Endodermal cell (in vitro differentiated cells): ENCODE measurements at regions not wholly inside any gene's neighbourhood (a gene's known extent, or its start where the extent isn't known, plus 50 kb on each side); places are given as distances from the start of the nearest gene placed in this dataset.

Source experiments
- DNase-seq: peaks from one replicate; pipeline ENCODE4 v3.0.0-alpha.2; 2017
- H3K27ac ChIP-seq: 2 replicates; pipeline ENCODE4 v1.5.1; 2013; ENCODE audit warnings: mild to moderate bottlenecking, low read depth, low read length, moderate library complexity
- H3K27me3 ChIP-seq: 2 replicates; pipeline ENCODE4 v1.6.1; 2013; ENCODE audit warnings: mild to moderate bottlenecking, low read length, moderate library complexity; ENCODE audit not compliant: insufficient read depth, control insufficient read depth, poor library complexity, severe bottlenecking
- H3K36me3 ChIP-seq: 2 replicates; pipeline ENCODE4 v1.7.0; 2013; ENCODE audit warnings: mild to moderate bottlenecking, low read length, moderate library complexity; ENCODE audit not compliant: control insufficient read depth, insufficient read depth
- H3K4me1 ChIP-seq: one replicate; pipeline ENCODE4 v1.7.0; 2013; ENCODE audit warnings: low read length; ENCODE audit not compliant: control insufficient read depth, insufficient read depth
- H3K4me3 ChIP-seq: 2 replicates; pipeline ENCODE4 v1.5.1; 2013; ENCODE audit warnings: mild to moderate bottlenecking, low read length, moderate library complexity
- H3K9ac ChIP-seq: 2 replicates; pipeline ENCODE4 v1.6.1; 2013; ENCODE audit warnings: mild to moderate bottlenecking, low read length, moderate library complexity; ENCODE audit not compliant: poor library complexity, severe bottlenecking; ENCODE audit errors: extremely low read depth
- H3K9me3 ChIP-seq: 2 replicates; pipeline ENCODE4 v1.6.1; 2013; ENCODE audit warnings: mild to moderate bottlenecking, low read length, moderate library complexity; ENCODE audit not compliant: control insufficient read depth
- H3K27ac Mint-ChIP-seq: 2 replicates; pipeline ENCODE4 v1.8.0; 2020; ENCODE audit warnings: mixed read lengths
- H3K27me3 Mint-ChIP-seq: 2 replicates; pipeline ENCODE4 v1.8.0; 2021; ENCODE audit warnings: mild to moderate bottlenecking, mixed read lengths; ENCODE audit not compliant: insufficient read depth
- H3K36me3 Mint-ChIP-seq: 2 replicates; pipeline ENCODE4 v1.8.0; 2020; ENCODE audit warnings: low read depth, mixed read lengths
- H3K4me1 Mint-ChIP-seq: 2 replicates; pipeline ENCODE4 v1.8.0; 2020; ENCODE audit warnings: mixed read lengths
- H3K4me3 Mint-ChIP-seq: 2 replicates; pipeline ENCODE4 v1.8.0; 2020; ENCODE audit warnings: mild to moderate bottlenecking, moderate library complexity, mixed read lengths
- H3K9me3 Mint-ChIP-seq: 2 replicates; pipeline ENCODE4 v1.8.0; 2020; ENCODE audit warnings: mild to moderate bottlenecking, mixed read lengths
- WGBS, 2 experiments: methylation state at CpG; one replicate each; pipeline versions ENCODE4 v1.1.5 to v1.1.7; 2013; ENCODE audit warnings: missing lambda C conversion rate in 2 of 2, mixed read lengths in 1 of 2; ENCODE audit not compliant: insufficient coverage in 1 of 2, insufficient read length in 1 of 2; 5-methylcytosine and 5-hydroxymethylcytosine counted together
- TF ChIP-seq, protein P1 (sequence below): fragments of 200-600 bp; sonication (generic); conservative IDR thresholded peaks from 2 replicates; pipeline ENCODE4 v1.5.0; 2021; ENCODE audit warnings: antibody characterized with exemption, mild to moderate bottlenecking

DNA sequence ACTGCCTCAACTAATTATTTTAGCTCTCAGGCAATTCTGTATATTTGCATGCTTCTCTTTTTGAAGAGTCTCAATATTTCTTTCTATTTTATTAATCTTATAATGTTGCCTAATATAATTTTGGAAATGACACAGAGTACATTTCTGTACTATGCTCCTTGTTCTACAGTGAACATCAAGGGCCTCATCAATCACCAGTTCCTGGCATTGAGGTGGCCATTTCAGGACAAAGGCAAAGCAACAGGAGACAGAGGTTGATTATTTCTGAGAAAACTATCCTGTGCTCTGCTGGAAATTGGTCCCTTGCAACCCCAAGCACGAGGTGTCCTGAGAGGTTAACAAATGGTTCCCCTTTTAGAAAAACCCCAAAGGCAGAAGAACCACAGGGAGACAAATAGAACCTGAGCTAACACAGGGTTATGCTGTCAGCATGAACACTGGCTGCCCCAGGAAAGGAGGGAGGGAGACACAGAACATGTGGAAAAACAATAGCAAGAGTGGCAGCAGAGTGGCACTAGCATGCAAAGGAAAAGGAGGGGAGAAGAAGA lies 63.9 kb upstream of the VAV3 start:
- H3K36me3 Mint-ChIP-seq = no peaks in the 10 kb centered on the region
- Histone ChIP-seq H3K4me3 (no peak overlapping the region), H3K27ac (no peak overlapping the region), H3K9me3 (peaks cover 1% of the 10 kb centered on the region), H3K9ac (no peak overlapping the region), H3K27me3 (no peaks in the 10 kb centered on the region), H3K4me1 (peaks cover 5% of the 10 kb centered on the region), H3K36me3 (no peaks in the 10 kb centered on the region)
- no peak overlapping the region for H3K4me3 Mint-ChIP-seq
- TF ChIP-seq, protein P1, sequence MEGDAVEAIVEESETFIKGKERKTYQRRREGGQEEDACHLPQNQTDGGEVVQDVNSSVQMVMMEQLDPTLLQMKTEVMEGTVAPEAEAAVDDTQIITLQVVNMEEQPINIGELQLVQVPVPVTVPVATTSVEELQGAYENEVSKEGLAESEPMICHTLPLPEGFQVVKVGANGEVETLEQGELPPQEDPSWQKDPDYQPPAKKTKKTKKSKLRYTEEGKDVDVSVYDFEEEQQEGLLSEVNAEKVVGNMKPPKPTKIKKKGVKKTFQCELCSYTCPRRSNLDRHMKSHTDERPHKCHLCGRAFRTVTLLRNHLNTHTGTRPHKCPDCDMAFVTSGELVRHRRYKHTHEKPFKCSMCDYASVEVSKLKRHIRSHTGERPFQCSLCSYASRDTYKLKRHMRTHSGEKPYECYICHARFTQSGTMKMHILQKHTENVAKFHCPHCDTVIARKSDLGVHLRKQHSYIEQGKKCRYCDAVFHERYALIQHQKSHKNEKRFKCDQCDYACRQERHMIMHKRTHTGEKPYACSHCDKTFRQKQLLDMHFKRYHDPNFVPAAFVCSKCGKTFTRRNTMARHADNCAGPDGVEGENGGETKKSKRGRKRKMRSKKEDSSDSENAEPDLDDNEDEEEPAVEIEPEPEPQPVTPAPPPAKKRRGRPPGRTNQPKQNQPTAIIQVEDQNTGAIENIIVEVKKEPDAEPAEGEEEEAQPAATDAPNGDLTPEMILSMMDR = no peak
- peaks cover 5% of the 10 kb centered on the region for H3K27me3 Mint-ChIP-seq
- peaks cover 4% of the 10 kb centered on the region for H3K9me3 Mint-ChIP-seq
- no peak overlapping the region for H3K27ac Mint-ChIP-seq
- peaks cover 16% of the 10 kb centered on the region for H3K4me1 Mint-ChIP-seq
- no peak for DNase-seq
- 60 to 81% methylated on average over 1 of the region's 1 CpG for WGBS, 2 experiments

DNA sequence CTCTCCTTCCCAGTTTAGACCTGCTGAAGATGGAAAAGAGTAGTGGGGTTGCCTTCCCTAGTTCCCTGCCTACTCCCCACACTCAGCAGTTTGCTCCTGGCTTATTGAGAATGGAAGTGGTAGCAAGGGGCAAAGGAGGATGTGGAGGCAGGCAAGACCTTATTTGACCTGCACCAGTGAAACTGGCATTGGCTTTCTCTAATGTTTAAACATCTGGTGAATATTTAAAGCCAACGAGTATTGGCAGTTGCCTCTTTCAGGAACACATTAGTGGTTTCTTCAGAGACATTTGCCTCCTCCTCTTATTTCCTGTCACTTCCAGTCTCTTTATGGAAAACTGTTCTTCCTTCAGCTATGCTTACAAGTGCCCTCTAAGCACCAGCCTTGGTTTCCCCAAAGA lies 62.4 kb upstream of the VAV3 start:
- H3K4me1 Mint-ChIP-seq = peaks cover 2% of the 10 kb centered on the region
- Histone ChIP-seq H3K9ac (no peak overlapping the region), H3K27ac (no peak overlapping the region), H3K27me3 (no peaks in the 10 kb centered on the region), H3K9me3 (peaks cover 4% of the 10 kb centered on the region), H3K36me3 (no peaks in the 10 kb centered on the region), H3K4me3 (no peak overlapping the region), H3K4me1 (no peaks in the 10 kb centered on the region)
- DNase-seq = no peak
- H3K4me3 Mint-ChIP-seq = no peak overlapping the region
- H3K36me3 Mint-ChIP-seq = no peaks in the 10 kb centered on the region
- peaks cover 4% of the 10 kb centered on the region for H3K9me3 Mint-ChIP-seq
- no peak overlapping the region for H3K27ac Mint-ChIP-seq
- H3K27me3 Mint-ChIP-seq = peaks cover 5% of the 10 kb centered on the region
- TF ChIP-seq, protein P1 = no peak
- 96 to 100% methylated on average over 1 of the region's 1 CpG for WGBS, 2 experiments

DNA sequence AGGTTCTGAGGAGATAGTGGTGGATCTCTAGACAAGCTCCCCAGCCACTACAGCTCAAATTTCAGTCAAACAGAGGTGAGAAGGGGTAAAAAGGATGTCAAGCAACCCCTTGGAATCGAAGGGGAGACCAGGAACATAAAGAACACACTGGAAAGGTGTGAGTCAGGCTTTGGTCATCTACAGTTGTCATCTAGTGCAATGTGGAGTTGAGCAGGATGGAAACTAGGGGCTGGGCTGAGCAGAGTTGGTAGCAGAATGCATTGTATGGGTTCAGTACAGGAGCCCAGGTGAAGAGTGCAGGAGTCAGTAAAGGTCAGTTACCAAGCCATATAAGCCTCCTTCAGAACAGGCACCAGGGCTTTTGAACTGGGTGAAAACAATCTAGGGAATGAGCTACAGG lies 52.7 kb upstream of the VAV3 start:
- H3K9me3 Mint-ChIP-seq = no peaks in the 10 kb centered on the region
- TF ChIP-seq, protein P1 = no peak
- peaks cover 5% of the 10 kb centered on the region for H3K4me1 ChIP-seq
- H3K4me1 Mint-ChIP-seq = peaks cover 25% of the 10 kb centered on the region
- no peak overlapping the region for H3K27ac Mint-ChIP-seq
- H3K27ac ChIP-seq = no peak overlapping the region
- no peak for DNase-seq
- H3K4me3 ChIP-seq = no peak overlapping the region
- H3K9ac ChIP-seq = no peak overlapping the region
- 77 to 100% methylated on average over 1 of the region's 1 CpG for WGBS, 2 experiments
- H3K9me3 ChIP-seq = no peaks in the 10 kb centered on the region
- H3K4me3 Mint-ChIP-seq = no peak overlapping the region
- H3K27me3 ChIP-seq = no peaks in the 10 kb centered on the region
- no peaks in the 10 kb centered on the region for H3K27me3 Mint-ChIP-seq
- H3K36me3 ChIP-seq = no peaks in the 10 kb centered on the region
- H3K36me3 Mint-ChIP-seq = no peaks in the 10 kb centered on the region
